ENCODE measurements at regions not wholly inside any gene's neighbourhood (a gene's known extent, or its start where the extent isn't known, plus 50 kb on each side); places are given as distances from the start of the nearest gene placed in this dataset.

DNA sequence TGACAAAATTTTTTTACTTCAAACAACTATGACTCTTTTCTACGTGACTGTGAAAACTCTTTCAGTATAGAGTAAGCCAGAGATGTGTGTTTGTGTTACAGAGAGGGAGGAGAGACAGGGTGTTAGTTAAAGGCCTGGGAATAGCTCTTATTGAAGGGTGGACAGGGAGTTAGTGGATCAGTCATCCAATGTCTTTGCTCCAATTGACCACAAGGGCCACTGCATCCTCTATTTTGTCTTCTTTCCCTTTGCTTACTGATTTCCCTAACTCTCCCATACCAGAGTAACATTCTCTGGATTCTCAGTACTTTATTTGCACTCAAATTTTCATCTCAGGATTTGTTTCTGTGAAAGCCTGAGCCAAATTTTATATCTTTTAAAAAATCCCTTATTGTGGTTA, 920.3 kb downstream of the CDH18 start:
- Histone ChIP-seq H2BK20ac (ENCODE audit: low read depth, low read length, poor library complexity, severe bottlenecking) (no peak overlapping the region), H3K14ac (ENCODE audit: insufficient read depth, low read length) (no peak overlapping the region), H4K8ac (replicated peaks; ENCODE audit: insufficient read length, low read depth, low read length) (no peak overlapping the region), H2AFZ (ENCODE audit: low read length) (no peak overlapping the region), H3K9me3 (ENCODE audit: control insufficient read depth, low read depth, low read length) (no peaks in the 10 kb centered on the region), H3K18ac (ENCODE audit: insufficient read length, low read depth, low read length) (no peak overlapping the region), H3K79me2 (ENCODE audit: insufficient read depth, low read length) (no peaks in the 10 kb centered on the region), H3K27ac (ENCODE audit: insufficient read length, low read depth, low read length) (no peak overlapping the region), H3K27me3 (ENCODE audit: insufficient read depth, low read length) (no peaks in the 10 kb centered on the region), H2BK120ac (ENCODE audit: low read depth, low read length, poor library complexity, severe bottlenecking) (no peak overlapping the region), H3K79me1 (ENCODE audit: insufficient read depth, low read depth, low read length, poor library complexity, severe bottlenecking) (no peaks in the 10 kb centered on the region), H2BK12ac (ENCODE audit: insufficient read length, low read depth, low read length) (no peak overlapping the region), H3T11ph (ENCODE audit: low read length) (no peak overlapping the region), H3K56ac (ENCODE audit: insufficient read length, low read depth, low read length) (no peak overlapping the region), H4K20me1 (ENCODE audit: control insufficient read depth, insufficient read depth, insufficient read length) (no peaks in the 10 kb centered on the region), H4K5ac (ENCODE audit: insufficient read length, low read depth, low read length) (no peak overlapping the region), H3K23me2 (ENCODE audit: insufficient read length, low read depth, low read length, poor library complexity, severe bottlenecking) (no peaks in the 10 kb centered on the region), H3K9ac (ENCODE audit: extremely low read depth, insufficient read length, low read length) (no peak overlapping the region), H3K4ac (ENCODE audit: low read depth, low read length) (no peak overlapping the region), H4K91ac (ENCODE audit: insufficient read length, low read depth, low read length) (no peak overlapping the region), H2AK5ac (ENCODE audit: insufficient read length, low read length) (no peak overlapping the region), H3K23ac (ENCODE audit: insufficient read length, low read depth, low read length) (no peak overlapping the region), H2BK15ac (ENCODE audit: low read depth, low read length) (no peak overlapping the region), H2BK5ac (ENCODE audit: insufficient read length, low read length) (no peak overlapping the region), H3K4me1 (ENCODE audit: insufficient read depth, low read length) (no peaks in the 10 kb centered on the region), H3K4me2 (ENCODE audit: insufficient read depth, insufficient read length, low read length) (no peak overlapping the region)
- DNase-seq = no peak
- Mint-ChIP-seq H3K27me3 (ENCODE audit: low read depth) (no peaks in the 10 kb centered on the region), H3K27ac (no peak overlapping the region), H3K4me3 (no peak overlapping the region), H3K36me3 (ENCODE audit: insufficient read depth in 1 of 3, low read depth in 3 of 3) (no peaks in the 10 kb centered on the region), H3K9me3 (no peaks in the 10 kb centered on the region), H3K4me1 (peaks cover 3 to 7% of the 10 kb centered on the region in 2 experiments; a peak in 3 of 4 replicates)
- TF ChIP-seq, protein P1, sequence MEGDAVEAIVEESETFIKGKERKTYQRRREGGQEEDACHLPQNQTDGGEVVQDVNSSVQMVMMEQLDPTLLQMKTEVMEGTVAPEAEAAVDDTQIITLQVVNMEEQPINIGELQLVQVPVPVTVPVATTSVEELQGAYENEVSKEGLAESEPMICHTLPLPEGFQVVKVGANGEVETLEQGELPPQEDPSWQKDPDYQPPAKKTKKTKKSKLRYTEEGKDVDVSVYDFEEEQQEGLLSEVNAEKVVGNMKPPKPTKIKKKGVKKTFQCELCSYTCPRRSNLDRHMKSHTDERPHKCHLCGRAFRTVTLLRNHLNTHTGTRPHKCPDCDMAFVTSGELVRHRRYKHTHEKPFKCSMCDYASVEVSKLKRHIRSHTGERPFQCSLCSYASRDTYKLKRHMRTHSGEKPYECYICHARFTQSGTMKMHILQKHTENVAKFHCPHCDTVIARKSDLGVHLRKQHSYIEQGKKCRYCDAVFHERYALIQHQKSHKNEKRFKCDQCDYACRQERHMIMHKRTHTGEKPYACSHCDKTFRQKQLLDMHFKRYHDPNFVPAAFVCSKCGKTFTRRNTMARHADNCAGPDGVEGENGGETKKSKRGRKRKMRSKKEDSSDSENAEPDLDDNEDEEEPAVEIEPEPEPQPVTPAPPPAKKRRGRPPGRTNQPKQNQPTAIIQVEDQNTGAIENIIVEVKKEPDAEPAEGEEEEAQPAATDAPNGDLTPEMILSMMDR (conservative IDR thresholded peaks at IDR 0.05) = peak; percentile 38; the same call in 2 of the 3 replicates
- no CpG with 5 or more reads among the region's 1 CpG for WGBS (ENCODE audit: extremely low coverage, insufficient read length, low lambda C conversion rate)

Measured in H9 (cell line).